Jurkat, Clone E6-1 (cell line): ENCODE measurements at regions not wholly inside any gene's neighbourhood (a gene's known extent, or its start where the extent isn't known, plus 50 kb on each side); places are given as distances from the start of the nearest gene placed in this dataset.

Experiments
- DNase-seq: peaks from one replicate; pipeline ENCODE4 v3.0.0-alpha.2; 2011; ENCODE audit warnings: low read depth, low spot score
- H3K4me3 ChIP-seq: 2 replicates; pipeline ENCODE4 v1.5.1; 2011; ENCODE audit warnings: mild to moderate bottlenecking, low read length, control low read depth, moderate library complexity

DNA sequence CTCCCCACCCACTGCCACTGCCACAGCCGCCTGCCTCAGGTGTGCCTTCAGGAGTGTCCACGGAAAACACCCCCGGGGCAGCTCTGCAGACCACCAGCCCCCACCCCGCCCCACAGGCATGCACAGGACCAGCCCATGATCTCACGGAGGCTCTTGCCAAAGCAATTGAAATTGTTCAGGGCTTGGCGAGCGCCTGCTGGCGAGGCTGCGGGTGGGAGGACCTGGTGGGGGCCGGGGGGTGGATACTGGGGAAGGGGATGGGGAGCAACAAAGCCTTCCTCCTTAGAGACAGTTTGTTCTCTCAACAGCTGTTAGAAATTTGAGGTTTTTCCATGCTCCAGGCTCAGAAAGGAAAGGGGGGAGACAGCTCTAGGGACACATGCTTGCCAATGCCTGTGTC is 274.7 kb downstream of the MN1 start:
- H3K4me3 ChIP-seq, result no peak overlapping the region
- DNase-seq, result no peak

DNA sequence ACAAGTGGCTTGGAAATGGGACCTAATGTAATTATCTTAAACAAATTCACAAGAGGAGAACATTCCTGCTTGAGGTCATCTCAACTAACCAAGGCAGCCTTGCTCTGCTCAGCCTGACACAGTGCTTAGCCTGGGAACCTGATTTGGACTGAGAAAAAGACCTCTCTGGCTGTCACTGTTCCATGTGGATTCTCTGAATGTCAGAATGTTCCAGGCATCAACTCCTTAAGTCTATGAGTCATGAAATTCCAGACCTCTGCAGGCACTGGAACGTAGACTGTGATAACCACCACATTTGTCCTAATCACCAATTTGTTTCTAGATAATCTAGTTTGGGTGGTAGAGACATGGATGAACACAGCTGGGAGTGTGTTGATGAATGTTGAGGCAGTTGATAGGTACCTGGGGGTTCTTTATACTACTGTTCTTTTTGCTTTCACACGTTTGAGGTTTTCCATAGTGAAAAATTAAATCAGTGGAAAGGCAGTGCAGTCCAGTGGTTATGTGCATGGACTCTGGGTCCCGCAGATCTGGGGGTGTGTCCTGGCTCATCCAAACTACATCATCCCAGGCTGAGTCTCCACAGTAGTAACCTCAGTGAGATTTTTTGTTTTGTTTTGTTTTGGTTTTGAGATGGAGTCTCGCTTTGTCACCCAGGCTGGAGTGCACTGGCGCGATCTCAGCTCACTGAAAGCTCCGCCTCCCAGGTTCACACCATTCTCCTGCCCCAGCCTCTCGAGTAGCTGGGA is 269.6 kb downstream of the MN1 start:
- DNase-seq, result no peak
- no peak overlapping the region for H3K4me3 ChIP-seq

DNA sequence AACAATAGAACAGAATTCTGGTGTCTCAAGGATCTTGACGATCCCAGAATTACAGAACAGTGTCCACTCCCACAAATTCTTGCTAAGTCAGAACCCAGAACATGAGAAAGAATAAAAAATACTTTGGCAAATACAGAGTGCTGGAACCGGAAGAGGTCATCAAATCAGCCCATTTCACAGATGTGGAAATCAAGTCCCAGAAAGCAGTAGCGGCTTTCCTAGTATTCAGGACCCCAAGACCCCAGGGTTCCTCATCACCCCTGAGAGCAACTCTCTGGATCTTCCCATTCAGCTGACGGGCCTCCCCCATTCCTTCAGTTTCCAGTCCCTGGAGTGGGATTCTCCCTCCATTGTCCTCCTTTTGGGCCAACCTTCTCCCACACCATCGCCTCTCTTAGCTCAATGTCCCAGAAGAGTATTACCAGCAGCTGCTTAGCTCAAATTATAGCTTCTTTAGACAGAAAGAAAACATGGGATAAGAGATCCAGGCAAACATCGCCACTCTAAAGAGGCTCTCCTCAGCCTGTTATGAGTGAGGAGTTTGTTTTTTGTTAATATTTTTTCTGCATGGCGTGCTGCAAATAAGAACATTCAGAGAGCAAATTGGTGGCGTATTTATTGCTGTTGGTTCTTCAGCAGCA is 268.3 kb downstream of the MN1 start:
- no peak overlapping the region for H3K4me3 ChIP-seq
- DNase-seq, result no peak

DNA sequence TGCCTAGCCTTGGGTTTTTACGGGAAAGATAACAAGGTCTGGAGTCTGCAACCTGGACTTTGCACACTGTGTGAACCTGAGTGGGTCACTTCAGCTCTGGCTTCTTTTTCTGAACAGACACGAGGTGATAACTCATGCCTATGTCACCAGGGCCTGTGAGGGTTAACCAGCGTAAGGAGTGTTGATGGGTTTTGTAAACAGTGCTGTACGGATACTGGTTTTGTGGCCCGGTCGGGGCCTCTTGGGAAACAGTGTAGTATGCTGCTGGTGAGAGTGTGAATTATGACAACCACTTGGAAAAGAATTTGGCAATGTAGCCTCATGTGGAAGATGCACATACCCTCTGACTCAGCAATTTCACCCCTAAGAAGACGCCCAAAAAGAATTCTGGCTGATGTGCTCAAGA is 266.8 kb downstream of the MN1 start:
- H3K4me3 ChIP-seq, result no peak overlapping the region
- DNase-seq, result no peak

DNA sequence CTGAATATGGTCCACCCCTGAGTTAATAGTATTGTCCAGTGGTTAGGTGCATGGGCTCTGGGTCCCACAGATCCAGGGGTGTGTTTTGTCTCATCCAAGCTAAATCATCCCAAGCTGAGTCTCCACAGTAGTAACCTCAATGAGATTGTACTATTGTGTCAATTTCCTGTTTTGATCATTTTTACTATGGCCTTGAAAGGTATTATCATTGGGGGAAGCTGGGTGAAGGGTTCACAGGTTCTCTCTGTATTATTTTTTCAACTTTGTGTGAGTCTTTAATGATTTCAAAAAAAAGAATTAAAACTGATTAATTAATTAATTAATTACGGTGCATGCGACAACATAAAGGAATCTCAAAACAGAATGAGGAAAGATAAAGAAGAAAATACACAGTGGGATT is 266.1 kb downstream of the MN1 start:
- H3K4me3 ChIP-seq, result no peak overlapping the region
- DNase-seq, result no peak

DNA sequence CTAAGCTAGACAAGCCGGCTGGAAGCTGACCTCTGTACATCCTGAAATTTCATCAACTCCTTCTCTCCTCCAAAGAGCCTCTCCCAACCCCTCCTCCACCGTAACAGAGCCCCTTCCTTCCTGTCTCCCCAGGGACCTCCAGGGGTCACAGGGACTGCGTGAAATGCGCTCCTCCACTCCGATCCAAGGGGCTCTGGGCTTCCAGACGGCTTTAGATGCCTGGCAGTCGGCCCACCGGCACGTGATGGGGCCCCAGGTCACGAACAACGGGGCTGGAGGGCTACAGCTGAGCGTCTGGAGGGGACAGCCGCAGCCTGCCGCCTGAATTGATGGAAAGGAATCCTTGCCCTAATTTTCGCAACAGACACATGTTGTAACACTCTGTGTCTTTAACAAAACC is 264.1 kb downstream of the MN1 start:
- DNase-seq, result no peak
- H3K4me3 ChIP-seq, result no peak overlapping the region

DNA sequence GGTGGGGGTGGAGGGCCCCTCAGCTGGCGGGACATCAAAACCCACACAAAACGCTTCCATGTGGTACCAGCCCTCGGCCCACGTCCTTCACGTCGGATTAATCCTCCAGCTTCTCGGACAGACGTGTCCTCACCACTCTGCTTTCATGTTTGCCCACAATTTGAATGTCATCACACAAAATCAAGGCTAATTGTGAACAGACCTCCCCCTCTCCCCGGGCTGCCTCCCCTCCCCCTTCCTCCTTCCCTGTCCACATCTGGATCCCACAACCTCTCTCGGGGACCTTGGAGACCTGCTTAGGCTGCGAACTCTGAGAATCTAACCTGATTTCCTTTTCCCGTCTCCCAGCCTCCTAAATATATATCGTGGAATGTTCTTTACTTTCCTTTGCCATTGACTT is 262.9 kb downstream of the MN1 start:
- no peak for DNase-seq
- no peak overlapping the region for H3K4me3 ChIP-seq

DNA sequence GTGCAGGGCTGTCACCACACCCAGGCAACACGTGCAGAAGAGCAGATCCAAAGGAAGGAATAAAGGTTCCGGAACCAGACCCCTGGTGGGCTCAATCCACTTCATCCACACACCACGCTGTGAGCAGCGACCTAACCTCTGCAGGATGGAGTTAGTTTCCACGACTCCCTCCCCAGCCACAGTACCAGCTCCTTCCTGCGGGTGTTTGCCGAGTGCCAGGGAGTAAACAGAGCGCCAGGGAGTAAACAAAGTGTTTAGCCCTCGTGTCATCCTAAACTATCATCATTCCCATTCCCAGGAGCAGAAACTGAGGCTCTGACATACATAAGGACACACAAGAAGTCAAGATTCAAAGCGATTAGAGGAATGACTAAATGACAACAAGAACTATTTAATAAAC is 261.3 kb downstream of the MN1 start:
- H3K4me3 ChIP-seq, result no peak overlapping the region

DNA sequence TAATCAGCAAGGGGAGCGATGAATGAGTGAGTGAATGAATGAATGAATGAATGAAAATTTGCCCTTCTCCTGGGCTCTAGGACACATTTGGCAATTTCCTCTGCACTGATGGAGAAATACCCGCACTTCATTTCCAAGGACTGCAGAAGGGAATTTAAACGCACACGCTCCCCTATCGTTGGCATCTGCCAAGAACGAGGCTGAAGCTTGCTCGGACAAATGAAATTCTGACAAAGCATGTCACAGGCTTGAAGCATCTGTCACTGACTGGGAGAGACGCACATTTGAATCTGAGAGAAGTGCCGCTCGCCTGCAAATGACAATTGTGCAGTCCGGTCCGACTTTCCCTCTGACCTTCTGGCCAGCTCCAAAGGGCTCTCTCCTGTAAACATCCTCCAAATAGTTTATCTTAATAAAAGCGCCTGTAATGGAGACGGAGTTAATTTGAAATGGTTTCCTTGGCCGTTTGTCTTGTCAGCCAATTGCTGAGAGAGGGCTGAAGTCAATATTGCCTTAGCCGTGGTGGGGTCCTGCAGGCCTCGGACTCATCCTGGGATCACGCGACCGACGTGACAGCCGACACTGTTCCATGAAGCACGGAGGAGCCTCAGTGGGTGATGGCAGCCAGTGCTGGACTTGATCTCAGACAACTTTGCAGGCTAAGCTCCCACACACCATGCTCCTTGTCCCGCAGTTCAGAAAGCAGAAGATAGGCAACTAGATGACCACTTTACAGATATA is 260.7 kb downstream of the MN1 start:
- no peak overlapping the region for H3K4me3 ChIP-seq
- no peak for DNase-seq

More for the DNA sequence above, 261.3 kb downstream of the MN1 start:
- no peak for DNase-seq

DNA sequence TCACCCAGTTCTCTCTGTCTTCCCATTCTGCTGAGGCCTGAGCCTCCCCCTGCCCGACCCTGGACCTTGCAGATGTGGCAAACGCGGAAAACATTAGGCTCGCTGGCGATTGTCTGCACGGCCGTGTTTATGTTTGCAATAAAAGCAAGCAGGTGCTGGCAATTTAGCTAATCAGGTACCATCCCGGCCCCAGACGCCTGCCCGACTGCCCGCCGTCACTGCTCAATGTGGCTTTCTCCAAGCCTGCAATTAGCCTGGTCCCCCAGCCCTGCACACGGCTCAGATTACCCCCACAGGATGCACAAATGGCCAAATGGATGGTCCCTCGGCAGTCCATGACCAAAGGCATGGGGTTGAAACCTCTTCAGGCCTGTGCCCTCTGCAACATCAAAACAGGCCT is 259.7 kb downstream of the MN1 start:
- DNase-seq, result no peak
- no peak overlapping the region for H3K4me3 ChIP-seq

DNA sequence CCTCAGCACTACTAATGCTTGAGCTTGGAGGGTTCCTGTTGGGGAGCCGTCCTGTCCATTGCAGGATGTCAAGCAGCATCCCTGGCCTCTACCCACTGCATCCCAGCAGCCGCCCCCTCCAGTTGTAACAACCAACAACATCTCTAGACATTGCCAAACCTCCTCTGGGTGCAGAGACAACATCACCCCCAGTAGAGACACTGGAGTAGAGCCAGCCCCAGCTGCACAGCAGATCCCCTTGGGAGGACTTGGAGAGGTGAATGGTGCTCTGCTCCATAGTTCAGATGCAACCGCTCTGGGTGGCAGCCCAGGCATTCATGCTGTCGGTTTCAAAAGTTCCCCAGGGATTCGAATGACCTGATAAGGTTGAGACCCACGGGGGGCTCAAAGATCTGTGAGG is 259.0 kb downstream of the MN1 start:
- H3K4me3 ChIP-seq, result no peak overlapping the region
- no peak for DNase-seq

DNA sequence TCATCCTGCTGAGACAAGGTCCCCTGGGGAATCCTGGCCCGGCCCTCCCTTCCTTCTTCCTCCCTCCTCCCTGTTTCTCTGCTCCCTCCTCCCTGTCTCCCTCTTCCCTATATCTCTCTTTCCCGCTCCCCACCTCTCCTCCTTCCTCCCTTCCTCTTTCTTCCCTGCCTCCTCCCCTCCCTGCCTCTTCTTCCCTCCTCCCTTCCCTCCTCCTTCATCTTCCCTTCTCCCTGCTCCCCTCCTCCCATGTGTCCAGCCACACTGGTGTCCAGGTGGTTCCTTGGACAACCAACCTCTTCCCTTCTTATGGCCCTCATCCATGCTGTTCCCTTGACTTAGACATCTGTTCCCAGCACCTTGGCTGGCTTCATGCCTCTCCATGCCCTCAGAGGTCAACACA is 258.1 kb downstream of the MN1 start:
- no peak for DNase-seq
- no peak overlapping the region for H3K4me3 ChIP-seq

DNA sequence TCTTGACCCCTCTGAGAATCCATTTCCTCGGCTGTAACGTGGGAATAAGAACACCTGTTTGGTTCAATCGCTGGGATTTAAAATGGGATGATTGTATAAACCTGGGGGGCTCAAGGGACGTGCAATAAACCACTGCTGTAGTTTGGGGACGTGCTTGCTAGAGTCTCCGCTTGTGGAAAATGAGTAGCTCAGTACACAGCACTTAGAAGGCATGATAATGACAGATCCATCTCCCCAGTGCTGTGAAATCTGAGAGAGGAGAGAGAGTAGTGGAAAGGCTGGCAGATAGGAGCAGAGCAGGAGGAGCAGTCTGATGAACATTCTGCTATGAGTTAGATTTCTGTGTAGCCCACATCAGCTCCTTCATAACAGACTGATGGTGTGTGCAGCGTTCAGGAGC is 256.5 kb downstream of the MN1 start:
- no peak overlapping the region for H3K4me3 ChIP-seq
- no peak for DNase-seq

DNA sequence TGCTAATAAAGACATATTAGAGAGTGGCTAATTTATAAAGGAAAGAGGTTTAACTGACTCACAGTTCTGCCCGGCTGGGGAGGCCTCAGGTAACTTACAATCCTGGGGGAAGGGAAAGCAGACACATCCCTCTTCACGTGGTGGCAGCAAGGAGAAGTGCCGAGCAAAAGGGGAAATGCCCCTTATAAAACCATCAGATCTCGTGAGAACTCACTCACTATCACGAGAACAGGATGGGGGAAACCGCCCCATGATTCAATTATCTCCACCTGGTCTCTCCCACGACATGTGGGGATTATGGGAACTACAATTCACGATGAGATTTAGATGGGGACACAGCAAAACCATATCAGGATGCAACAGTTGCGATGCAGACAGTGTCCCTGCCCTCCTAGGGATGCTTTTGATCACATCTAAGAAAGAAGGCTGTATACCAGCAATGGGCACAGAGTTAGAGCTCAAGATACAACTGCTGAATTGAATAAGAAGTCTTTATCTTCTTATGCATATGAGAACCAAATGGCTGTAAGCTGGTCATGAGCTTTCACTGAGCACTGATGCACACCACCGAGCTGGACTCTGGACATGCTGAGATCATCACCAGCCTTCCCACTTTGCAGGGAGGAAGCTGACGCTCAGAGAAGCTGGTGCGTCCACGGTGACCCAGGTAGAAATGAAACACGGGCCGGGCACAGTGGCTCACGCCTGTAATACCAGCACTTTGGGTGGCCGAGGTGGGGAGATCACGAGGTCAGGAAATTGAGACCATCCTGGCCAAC is 255.2 kb downstream of the MN1 start:
- H3K4me3 ChIP-seq, result no peak overlapping the region
- peak; percentile 6 for DNase-seq

DNA sequence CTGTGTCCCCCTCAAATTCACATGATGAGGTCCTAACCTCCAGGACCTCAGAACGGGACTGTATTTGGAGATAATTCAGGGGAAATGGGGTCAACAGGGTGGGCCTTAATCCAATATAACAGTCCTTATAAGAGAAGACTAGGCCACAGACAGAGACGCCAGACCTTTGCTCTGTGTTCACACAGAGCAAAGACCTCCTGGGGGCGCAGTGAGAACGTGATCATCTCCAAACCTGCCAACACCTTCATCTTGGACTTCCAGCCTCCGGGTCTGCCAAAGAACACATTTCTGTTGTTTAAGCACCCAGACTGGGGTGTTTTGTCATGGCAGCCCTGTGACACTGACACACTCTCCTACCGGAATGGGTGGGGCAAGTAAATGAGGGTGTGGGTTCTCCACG is 250.2 kb downstream of the MN1 start:
- DNase-seq, result no peak
- no peak overlapping the region for H3K4me3 ChIP-seq

DNA sequence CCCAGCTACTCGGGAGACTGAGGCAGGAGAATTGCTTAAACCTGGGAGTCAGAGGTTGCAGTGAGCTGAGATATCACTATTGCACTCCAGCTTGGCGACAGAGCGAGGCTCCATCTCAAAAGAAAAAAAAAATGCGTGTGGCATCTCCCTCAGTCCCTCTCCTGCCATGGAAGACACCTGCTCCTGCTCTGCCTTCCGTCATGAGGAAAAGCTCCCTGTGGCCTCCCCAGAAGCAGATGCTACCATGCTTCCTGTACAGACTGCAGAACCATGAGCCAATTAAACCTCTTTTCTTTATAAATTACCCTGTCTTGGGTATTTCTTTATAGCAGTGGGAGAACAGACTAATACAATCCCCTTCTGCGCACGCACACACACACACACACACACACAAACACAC is 249.4 kb downstream of the MN1 start:
- no peak for DNase-seq
- no peak overlapping the region for H3K4me3 ChIP-seq

DNA sequence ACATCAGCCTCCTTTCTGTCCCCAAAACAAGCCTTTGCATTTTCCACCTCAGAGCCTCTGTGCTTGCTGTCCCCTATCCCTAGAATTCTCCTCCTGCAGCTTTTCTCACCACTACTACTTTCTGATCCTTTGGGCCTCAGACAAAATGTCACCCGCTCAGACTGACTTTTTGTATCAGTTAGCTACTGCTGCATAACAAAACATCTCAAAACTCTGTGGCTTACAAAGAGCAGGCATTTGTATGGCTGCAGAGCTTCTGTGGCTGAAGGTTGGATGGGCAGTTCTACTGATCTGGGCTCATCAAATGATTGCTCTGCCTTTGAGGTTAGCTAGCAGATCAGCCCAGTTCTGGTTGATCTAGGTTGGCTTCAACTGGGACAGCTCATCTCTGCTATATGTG is 248.7 kb downstream of the MN1 start:
- H3K4me3 ChIP-seq, result no peak overlapping the region
- no peak for DNase-seq

DNA sequence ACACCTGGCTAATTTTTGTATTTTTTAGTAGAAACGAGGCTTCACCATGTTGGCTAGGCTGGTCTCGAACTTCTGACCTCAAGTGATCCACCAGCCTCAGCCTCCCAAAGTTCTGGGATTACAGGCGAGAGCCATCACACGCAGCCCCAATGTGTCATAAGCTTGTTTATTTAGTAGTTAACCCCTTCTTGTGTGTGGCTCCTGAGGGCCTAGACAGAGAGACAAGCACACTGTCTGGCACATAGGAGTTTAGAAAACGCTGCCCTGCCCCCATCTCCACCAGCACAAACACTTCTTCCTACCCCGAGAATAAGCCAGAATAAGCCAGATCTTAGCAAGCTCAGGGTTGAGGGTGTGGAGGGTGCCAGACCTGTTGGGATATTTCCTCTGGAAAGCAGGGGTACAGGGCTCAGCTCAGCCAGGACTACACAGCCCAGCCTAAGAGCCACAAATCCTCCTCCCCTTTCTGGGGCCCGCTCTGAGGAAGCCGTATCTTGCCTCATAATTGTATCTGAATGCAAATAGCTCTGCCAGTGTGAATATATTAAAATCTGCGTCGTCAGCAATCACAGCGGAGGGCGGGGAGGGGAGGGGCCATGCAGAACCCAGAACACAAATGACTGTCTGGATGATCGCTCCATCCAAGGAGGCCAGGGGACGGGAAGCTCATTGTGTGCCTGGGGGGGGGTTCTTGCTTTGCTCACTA is 247.3 kb downstream of the MN1 start:
- H3K4me3 ChIP-seq, result no peak overlapping the region
- no peak for DNase-seq

DNA sequence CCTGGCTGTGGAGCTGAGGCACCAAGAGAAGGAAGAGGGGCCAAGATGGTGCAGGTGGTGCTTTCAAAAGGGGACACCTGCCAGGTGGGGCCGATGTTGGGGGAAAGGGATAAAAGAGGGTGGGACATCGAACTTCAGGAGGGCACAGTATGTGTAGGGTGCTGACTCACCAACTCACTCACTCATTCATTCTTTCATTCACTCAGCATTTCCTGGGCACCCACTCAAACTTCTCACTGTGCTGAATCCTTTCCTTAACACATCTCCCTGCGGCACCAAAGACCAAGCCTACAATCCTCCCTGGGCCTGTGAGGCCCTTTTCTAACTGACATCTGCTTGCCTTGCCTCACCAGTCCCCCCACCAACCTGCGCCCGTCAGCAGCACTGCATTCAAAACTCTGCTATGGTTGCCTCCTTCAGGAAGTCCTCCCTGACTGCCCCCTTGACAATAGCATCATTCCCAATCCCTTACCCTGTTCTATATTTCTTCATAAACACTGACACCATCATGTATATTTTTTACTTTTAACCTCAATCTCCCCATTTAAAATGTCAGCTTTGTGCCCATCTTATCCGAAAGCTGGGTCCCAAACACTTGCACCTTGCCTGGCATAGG is 246.6 kb downstream of the MN1 start:
- no peak for DNase-seq
- H3K4me3 ChIP-seq, result no peak overlapping the region
